Glomerular visceral epithelial cell (primary cell): ENCODE measurements at regions not wholly inside any gene's neighbourhood (a gene's known extent, or its start where the extent isn't known, plus 50 kb on each side); places are given as distances from the start of the nearest gene placed in this dataset.

Source experiments
- DNase-seq: peaks from one replicate; pipeline ENCODE4 v3.0.0-alpha.2; 2016; ENCODE audit errors: extremely low spot score

DNA sequence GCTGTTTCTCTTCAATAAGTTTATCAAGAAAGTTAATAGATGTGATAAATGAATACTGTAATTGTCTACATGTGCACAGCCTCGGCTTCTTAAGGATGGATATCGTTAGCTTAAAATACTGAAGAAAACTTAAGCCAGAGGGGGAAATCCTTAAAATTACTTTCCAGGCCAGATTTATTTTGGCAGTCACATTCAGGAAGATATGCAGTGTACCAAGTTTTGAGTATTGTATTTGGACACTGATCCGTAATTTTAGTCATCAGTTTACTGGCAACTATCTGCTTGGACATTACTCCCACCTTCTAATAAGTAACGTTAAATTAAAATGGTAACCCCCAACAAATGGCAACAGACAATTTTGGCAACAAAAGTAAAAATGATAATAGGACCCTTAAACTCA, 770.0 kb upstream of the ZEB2 start:
- no peak for DNase-seq

DNA sequence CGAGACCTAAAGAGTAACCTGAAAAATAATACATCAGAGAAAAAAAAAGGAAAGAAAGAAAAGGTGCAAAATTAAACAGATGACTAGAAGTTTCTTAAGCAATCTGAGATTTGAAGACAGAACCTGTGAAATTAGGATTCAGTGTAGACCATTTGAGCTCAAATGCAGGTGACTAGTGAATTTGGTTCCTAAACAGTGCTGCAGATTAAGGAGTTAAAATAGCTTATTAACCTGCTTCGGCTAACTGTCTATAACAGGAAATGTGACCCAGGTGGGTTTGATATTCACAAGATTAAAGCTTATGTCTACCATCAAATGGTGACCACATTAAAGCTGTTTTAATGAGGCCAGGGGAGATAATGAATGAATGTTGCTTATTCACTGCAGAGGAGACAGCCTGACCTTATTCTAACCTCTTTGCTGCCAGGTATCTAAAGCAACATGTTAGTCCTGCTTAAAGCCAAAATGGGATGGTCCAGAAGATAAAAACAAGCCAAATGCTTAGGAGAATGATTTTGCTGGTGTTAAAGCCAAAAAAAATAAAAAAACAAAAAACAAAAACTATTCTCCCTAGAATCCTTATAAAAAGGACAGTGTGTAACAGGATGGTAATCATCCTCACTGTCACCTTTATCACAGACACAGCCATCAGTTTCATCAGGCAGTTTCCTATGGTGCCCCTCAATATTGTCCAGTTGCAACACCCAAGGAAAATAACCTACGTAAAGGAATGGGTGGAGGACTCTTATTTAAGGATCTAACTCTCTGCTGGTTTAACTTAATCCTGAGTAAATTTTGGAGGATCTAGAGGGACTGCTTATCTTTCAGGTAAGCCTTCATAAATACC, 769.0 kb upstream of the ZEB2 start:
- no peak for DNase-seq

DNA sequence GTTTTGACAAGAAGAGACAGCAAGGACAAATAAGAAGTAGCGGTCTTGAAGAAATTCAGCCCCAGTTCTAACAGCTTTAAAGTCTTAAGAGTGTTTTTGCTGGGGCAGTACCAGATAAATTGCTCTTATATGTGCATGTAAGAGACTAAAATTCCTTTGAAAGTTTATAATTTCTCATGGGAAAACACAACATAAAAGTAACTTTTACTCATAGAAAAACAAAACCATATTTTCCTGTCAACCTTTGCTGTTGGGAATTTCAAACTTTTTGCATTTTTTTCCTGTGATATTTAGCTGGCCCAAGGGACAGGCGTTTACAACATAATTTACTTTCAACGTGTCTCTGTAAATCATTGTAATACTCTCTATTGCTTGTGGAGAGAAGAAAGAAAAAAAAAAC, 767.8 kb upstream of the ZEB2 start:
- no peak for DNase-seq

DNA sequence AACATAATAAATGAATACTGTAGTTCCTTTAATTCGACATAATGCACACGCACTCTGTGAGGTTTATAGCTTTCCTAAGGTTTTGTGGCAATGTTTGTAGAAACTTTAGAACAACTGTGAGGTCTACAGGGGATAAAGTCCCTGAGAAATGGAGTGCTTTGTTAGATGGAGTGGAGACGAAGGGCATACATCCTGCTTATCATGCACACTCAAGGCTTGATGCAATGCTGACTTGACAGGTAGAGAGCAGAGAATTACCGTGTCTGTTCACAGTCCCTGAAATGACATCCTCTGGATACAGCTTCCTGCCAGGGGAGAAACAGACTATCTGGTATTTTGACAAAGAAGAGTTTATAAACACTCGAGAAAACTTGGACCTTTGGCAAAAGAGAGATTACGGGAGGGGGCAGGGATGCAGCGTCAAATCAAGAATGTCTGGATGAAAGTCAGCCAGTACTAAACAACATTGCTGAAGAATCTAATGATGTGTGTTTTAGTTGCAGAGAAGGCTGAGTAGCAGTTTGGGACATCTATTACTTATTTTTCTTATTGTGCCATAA, 766.9 kb upstream of the ZEB2 start:
- DNase-seq: no peak

DNA sequence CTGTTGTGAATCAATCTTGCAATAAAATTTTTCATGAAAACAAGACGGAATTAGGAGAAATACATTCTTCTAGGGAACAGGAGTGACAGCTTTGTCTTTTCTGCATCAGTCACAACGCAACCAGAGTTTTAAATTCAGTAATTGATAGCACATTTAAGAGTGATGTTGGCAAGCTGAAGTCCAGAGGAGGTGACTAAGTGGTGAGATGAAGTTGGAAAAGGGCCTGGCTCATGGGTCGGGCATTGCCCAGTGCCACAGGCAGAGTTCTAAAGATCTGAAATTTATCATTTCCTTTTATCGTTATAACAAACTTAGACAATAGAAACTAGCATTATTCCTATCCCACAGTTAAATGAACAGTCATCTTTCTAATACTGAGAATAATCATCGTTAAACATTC, 764.6 kb upstream of the ZEB2 start:
- DNase-seq: no peak

DNA sequence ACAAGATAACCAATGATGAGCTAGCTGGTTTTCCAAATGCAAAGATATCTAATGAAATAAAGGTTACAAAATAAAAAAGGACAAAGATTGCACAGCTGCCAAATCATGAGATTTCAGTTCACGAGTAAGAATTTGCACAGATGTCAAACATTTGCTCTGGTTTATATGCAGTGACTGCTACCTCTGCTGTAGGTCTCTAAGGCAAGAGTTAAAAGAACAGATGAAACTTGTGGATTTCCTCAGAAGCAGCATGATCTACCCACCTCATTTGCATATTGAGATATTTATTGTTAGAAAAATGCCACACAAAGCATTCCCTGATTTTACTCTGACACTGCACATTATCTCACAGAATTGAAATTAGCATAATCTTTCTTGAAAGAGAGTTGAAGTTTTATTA, 763.2 kb upstream of the ZEB2 start:
- DNase-seq: no peak

DNA sequence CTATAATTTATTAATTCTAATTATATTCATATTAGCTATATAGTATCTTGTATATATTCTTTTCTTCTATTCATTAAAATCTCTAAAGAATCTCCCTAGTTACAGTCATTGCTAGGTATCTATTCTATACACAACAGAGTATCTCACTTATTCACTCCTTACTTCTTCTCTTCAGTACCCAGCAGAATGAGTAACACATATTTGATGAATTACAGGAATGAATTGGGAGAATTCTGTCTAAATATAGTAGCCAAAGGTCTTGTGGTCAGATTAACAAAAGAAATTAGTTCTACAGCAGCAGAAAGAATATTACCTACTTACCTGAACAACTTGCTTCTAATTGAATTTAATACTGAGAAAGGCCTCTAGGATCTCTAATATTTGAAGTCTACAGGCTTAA, 758.0 kb upstream of the ZEB2 start:
- DNase-seq: no peak

DNA sequence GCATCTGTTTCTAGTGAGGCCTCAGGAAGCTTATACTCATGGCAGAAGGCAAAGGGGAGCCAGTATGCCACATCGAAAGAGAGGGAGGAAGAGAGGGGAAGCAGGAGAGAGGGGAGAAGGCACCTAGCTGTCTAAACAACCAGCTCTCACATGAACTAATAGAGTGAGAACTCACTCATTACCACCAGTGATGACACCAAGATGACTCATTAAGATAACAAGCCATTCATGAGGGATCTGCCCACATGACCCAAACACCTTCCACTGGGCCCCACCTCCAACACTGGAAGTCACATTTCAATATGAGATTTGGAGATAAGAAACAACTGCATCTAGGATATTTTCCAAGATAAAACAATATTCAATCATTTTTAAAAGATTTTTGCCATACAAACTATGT, 753.9 kb upstream of the ZEB2 start:
- DNase-seq: peak; percentile 33

DNA sequence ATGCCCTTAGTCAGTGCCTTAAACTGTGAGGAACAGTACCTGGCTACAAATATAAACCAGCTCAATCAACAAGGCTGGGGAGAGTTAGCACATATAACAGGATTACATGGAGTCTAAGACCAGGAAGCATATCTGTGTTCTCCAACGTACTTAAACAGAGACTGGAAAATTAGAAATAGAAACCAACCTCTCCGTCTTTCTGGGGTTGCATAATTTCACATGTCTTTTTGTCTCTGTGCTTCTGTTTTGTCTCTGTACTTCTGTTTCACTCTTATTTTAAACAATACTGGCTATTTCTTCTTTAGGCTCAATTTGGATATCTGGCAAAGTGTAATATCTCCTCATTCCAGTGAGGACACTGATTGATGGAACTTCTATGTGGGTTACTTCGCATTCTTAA, 749.0 kb upstream of the ZEB2 start:
- no peak for DNase-seq

DNA sequence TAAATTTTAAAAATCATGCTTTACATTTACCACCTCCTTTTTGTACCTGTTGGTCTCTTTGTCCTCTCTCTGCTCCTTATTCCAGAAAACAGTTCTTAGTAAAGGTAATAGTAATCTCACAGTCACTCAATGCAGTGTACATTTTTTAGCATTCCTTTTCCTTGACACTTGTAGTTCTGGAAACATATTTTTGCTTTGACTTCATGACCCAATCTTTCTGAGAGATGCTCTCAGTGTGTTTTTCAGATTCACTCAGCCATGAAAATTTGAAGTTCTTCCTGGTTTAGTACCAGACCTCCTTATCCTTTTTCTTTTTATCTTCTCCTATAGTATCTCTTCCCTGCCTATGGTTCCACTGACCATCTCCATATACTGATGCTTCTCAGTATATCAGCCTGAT, 747.5 kb upstream of the ZEB2 start:
- DNase-seq: peak; percentile 25

DNA sequence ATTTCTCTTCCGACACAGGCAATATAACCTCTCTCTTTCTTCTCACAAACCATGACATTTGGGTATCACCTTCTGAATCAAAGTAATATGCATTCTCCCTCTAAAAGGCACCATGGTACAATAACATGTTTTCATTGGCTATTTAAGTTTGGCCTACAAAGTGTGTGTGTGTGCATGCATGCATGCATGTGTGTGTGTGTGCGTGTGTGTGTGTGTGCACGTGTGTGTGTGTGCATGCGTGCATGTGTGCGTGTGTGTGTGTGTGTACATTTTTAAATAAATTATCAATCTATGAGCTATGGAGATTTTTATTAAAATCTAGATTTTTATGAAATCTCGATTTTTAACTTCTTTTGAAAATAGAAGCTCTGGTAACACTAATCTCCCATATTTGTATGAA, 745.3 kb upstream of the ZEB2 start:
- no peak for DNase-seq

DNA sequence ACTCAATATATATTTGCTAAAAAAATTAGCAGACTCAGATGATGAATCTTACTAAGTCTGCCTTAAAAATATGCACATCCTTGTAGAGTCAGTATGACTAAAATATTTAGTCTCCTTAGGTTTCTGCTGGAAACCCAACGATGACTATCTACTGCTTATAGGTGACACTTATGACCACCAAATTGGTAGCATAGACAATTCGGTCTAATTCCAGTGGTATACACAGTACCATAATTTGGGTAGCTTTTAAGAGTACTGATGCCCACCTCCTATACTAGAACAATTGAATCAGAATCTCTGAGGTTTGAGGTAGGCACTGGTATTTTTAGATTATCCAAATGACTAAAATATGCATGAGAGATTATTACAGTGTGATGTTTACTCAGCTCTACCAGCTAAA, 740.8 kb upstream of the ZEB2 start:
- no peak for DNase-seq

DNA sequence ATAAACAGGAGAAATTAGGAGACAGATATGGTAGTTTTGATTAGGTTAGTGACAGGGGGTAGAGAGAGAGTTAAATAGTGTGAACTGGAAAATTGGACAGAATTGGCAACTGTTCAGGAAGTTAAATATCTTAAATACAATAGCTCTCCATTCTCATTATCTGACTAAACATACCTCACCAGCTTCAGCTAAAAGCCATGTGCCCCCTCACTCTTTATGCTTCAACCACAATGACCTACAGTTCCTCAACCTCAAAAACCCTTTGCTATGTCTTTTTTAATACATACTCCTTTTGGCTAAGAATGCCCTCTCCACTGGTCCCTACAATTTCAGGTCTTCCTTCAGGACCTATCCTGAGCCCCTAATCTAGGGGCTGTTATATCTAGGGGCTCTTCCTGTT, 740.2 kb upstream of the ZEB2 start:
- no peak for DNase-seq

DNA sequence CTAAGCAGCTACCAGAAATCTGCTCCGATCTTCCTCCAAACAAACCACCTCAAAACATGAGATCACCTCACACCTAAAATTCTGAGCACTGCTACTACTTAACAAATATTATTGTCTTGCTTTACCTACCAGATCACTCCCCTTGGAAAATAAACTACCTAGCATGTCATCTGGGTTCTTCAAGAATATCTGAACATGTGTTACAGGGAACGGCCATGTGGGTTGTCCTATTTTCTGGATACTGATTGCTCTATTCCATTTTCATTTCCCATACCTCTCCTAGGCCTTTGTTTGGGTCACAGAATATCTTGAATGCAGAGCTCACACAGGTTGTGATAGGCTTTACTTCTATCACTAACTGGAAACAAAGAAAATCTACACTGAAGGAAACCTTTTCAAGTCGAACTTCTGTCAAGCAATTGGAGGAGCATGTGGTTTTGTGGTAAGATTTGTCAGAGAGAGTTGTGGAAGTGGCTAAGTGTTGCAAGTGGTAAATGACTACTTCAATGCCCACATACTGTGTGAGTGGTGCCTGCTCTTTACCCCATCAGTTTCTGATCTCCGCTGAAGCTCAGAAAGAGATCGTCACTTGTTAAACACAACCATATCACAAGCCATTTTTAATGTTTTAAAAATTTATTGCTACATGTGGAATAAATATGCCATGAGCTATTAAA, 739.1 kb upstream of the ZEB2 start:
- peak; percentile 37 for DNase-seq

DNA sequence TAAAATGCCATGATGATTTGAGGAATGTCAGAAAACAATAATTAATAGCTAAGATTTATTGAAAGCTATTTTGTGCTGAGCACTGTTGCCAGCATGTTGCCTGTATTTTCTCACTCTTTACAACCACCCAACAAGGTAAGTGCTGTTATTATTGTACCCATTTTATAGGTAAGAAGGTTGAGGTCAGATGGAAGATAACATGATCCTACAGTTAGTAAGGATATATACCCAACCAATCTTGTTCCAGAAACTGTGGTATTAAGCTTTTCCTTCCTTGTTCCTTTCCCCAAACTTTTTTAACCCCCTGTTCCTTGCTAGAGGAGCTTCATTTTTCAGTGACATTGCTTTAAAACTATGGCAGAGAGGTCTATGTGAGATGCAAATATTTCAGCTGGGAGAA, 738.0 kb upstream of the ZEB2 start:
- no peak for DNase-seq

DNA sequence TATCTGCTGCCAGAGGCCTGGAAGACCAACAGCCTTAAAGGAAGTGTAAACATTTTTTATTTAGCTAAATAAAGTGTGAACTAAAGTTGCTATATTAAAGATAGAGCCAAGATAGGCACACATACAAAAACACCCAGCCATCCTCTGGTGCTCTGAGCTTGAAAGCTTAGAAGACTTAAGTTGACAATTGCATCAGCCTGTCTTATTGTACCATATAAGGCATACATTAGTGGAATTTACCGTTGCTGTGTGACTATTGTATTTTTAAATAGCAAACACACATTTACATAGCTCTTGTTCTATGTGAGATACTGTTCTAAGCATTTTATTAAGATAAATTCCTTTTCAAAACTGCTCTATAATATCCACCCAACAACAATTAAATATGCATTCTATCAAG, 736.6 kb upstream of the ZEB2 start:
- no peak for DNase-seq

DNA sequence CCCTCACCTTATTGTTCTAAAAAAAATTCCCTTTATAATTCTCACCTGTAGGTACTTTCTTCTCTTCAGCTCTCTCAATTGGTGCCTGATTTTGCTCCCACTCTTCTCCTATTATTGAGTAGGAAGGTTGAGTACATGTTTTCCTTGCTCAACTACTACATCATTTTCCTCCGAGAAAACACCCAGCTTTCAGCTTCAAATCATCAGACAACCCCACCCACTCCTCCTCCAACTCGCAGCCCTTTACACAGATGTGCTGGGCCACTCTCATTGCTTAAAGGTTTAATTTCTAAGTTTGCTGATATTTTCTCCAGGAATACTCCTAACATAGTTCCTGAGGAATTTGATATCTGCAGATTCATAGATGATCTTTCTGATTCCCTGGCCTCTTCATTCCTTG, 734.4 kb upstream of the ZEB2 start:
- DNase-seq: no peak

DNA sequence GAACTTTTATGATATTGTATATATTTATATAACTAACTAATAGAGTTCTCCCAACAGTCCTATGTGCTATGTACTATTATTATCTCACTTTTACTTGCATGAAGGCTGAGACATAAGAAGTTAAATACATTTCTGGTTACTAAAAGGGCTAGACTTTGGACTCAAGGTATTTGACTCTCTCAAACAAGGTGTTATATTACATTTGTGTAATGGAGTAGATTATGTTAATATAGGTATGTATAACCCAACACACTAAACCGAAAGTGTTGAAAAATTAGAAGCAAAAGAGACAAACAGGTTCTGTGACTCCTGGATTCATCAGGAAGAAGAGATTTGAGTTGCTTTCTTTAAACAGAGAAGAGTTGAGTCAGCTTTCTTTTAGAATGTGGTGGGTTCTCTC, 733.6 kb upstream of the ZEB2 start:
- DNase-seq: no peak

DNA sequence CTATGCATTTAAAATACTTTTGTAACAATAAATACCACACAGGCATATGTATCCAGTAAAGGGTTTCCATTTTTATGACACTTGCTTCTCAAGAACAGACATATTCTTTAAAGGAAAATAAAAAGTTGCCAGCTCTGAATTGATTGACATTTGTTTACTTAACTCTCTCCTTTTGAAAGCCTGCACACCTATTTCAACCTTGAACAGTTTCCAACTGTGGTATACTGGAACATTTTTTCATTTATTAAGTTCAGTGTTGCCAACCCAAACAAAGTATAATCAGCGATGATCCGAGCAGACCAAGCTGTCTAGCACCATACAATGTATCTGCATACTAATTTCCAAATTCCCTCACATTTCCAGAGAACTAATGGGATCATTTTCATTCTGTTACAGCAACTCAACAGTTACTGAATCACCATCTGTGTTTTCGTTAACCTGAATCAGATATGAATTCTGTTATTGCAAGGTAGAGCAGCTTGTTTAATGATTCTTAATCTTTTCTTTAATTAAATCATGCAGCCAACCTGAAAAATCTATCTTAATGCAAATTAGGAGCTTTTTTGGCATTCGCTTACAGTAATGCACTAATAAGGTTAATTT, 725.5 kb upstream of the ZEB2 start:
- DNase-seq: no peak

DNA sequence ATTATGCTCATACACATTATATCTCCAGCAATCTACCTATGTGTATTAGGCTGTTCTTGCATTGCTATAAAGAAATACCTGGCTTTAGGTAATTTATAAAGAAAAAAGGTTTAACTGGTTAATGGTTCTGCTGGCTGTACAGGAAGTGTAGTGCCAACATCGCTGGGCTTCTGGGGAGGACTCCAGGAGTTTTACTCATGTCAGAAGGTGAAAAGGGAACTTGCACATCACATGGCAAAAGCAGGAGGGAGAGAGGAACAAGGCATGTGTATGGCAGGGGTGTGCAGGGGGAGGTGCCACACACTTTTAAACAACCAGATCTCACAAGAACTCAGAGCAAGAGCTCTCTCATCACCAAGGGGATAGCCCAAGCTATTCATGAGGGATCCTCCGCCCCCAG, 715.4 kb upstream of the ZEB2 start:
- no peak for DNase-seq

DNA sequence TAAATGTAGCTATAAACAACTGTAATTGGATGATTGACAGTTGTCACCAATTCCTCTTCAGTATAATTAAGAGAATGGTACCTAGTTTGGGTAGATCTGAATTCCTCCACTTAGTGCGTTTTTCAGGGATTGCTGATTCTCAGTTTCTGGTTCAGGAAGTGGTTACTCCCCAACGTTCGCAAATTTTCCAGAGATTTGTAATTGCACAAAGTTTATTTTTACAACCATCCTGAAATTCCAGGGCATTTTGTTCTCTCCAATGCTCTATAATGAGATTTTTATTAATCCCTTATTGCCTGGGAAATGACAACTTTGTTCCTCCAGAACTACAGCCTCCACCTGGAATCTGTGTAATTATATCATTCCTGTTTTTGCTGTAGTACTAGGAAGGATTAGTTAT, 710.6 kb upstream of the ZEB2 start:
- DNase-seq: no peak

DNA sequence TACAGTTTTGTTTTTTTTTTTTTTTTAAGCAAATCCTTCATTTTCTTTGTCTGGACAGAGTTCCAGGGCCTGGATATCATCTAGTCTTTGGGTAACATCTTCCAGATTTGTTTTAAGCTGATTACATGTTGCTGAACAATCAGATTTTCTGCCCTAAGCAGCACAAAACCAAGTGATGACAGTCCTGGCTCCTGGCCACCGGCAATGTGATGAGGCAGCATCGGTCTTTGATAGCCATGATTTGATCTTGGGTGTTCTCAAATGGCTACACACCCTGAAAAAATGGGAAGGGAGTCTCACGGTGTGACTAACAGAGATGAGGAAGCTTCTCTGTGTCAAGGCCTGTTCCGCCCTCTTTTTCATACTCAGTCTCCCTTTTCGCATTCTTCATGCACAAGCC, 708.6 kb upstream of the ZEB2 start:
- DNase-seq: no peak

DNA sequence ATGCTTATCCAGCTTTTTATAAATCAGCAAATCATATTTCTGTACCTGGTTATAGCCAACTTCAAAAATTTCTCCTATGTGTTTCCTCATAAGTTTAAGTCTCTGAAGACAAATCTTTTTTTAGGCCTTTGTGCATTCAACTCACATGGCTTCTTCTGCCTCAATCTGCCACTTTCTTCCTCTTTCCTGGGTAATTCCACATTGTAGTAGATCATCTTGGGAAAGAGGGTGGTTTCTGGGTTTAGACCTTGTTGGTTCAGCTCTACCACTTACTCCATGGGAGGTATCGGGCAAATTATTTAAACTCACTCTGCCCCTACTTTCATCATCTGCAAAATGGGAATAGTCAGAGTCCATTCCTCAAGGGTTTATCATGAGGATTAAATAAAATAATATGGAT, 707.0 kb upstream of the ZEB2 start:
- DNase-seq: no peak
